DMS53 (cell line): ENCODE measurements at regions not wholly inside any gene's neighbourhood (a gene's known extent, or its start where the extent isn't known, plus 50 kb on each side); places are given as distances from the start of the nearest gene placed in this dataset.

Experiments
- DNase-seq: peaks from one replicate; lab custom pipeline; 2025; lab: John Stamatoyannopoulos, UW

- no peak for DNase-seq
Measured at GRCh38 chr7:57367171-57367570, 82.8 kb upstream of the ZNF716 start.

- no peak for DNase-seq
Measured at GRCh38 chr7:57370066-57370738, 79.8 kb upstream of the ZNF716 start.

- DNase-seq, result no peak
Measured at GRCh38 chr7:57370739-57371098, 79.3 kb upstream of the ZNF716 start.

GRCh38 chr7:57375783-57376182 is 74.2 kb upstream of the ZNF716 start:
- no peak for DNase-seq

- DNase-seq, result no peak
Measured at GRCh38 chr7:57381581-57381980, 68.4 kb upstream of the ZNF716 start.

- DNase-seq, result no peak
Measured at GRCh38 chr7:57384380-57384779, 65.6 kb upstream of the ZNF716 start.

- DNase-seq, result no peak
Measured at GRCh38 chr7:57385668-57386067, 64.3 kb upstream of the ZNF716 start.

GRCh38 chr7:57388761-57389160 is 61.2 kb upstream of the ZNF716 start:
- DNase-seq, result no peak

GRCh38 chr7:57398548-57398947 is 51.4 kb upstream of the ZNF716 start:
- no peak for DNase-seq

- DNase-seq, result no peak
Measured at GRCh38 chr7:57399251-57399940, 50.6 kb upstream of the ZNF716 start.

- no peak for DNase-seq
Measured at GRCh38 chr7:57399972-57400371, 50.0 kb upstream of the ZNF716 start.
